ENCODE measurements at regions not wholly inside any gene's neighbourhood (a gene's known extent, or its start where the extent isn't known, plus 50 kb on each side); places are given as distances from the start of the nearest gene placed in this dataset.

- DNase-seq (ENCODE audit: low read depth, low spot score) (no peak), FAIRE-seq (no peak), ATAC-seq (no peak)
- CTCF ChIA-PET, result no interaction called here
- H3K36me3 ChIP-seq (ENCODE audit: control insufficient read depth in 2 of 2, insufficient read depth in 2 of 2, low read length in 1 of 2), result no peaks in the 10 kb centered on the region
- H3K4me3 ChIP-seq, result no peak overlapping the region
- no peak overlapping the region for H3K9ac ChIP-seq (ENCODE audit: control insufficient read depth, insufficient read depth, low read length)
- POLR2A ChIA-PET, result no interaction called here
- in situ Hi-C loops (cut with MboI), result no loop called here
- H3K4me2 ChIP-seq (ENCODE audit: control insufficient read depth, insufficient read depth), result no peak overlapping the region
- no TSS peak for BruUV-seq (replicated peaks)
- H3K4me1 ChIP-seq (ENCODE audit: control insufficient read depth, insufficient read depth, low read length), result no peaks in the 10 kb centered on the region
- H4K20me1 ChIP-seq (ENCODE audit: control insufficient read depth, insufficient read depth), result no peaks in the 10 kb centered on the region; the same call in 1 of the 2 replicates
- no peaks in the 10 kb centered on the region for H3K79me2 ChIP-seq (ENCODE audit: control insufficient read depth, insufficient read depth, low read length)
- H3K27ac ChIP-seq (ENCODE audit: control insufficient read depth, insufficient read depth), result no peak overlapping the region
- no peaks in the 10 kb centered on the region for H3K27me3 ChIP-seq (replicated peaks in 1 of 2; ENCODE audit: control insufficient read depth in 2 of 2, insufficient read depth in 2 of 2, low read length in 1 of 2)
- no peaks in the 10 kb centered on the region for H3K9me3 ChIP-seq (replicated peaks; ENCODE audit: control insufficient read depth, insufficient read depth, low read length)
- WGBS (ENCODE audit: insufficient coverage, insufficient replicate concordance, low lambda C conversion rate, missing lambda C conversion rate), result 41% methylated on average over 4 of the region's 4 CpGs
- H2AFZ ChIP-seq (ENCODE audit: control insufficient read depth, low read depth, low read length), result no peak overlapping the region
- RAD21 ChIA-PET (ENCODE audit: unreplicated experiment), result no interaction called here
- SMC1A ChIA-PET (ENCODE audit: uncharacterized antibody, unreplicated experiment), result no interaction called here
- intact Hi-C loops (cut with micrococcal nuclease; ENCODE audit: unreplicated experiment), result no loop called here
- TF ChIP-seq NFYB (IDR thresholded peaks at IDR 0.05; ENCODE audit: insufficient read depth, low read depth, low read length) (no peak), HCFC1 (IDR thresholded peaks at IDR 0.05; ENCODE audit: low read length) (no peak), POU2F2 (IDR thresholded peaks at IDR 0.05; ENCODE audit: borderline replicate concordance, low read depth, low read length) (no peak), MYB (IDR thresholded peaks at IDR 0.05; ENCODE audit: borderline replicate concordance, low read depth, low read length) (no peak), NR2C2 (IDR thresholded peaks at IDR 0.05; ENCODE audit: borderline replicate concordance, control insufficient read depth, insufficient read length, low read depth) (no peak), ATF2 (IDR thresholded peaks at IDR 0.05; ENCODE audit: low read length) (no peak), HDGF (IDR thresholded peaks at IDR 0.05) (no peak), MYC (IDR thresholded peaks at IDR 0.05; ENCODE audit: insufficient read depth, insufficient read length, insufficient replicate concordance, low read length, severe bottlenecking) (no peak), SUZ12 (IDR thresholded peaks at IDR 0.05; ENCODE audit: unreplicated experiment) (no peak), SUPT20H (IDR thresholded peaks at IDR 0.05; ENCODE audit: borderline replicate concordance, control insufficient read depth, low read depth, low read length) (no peak), ZNF622 (IDR thresholded peaks at IDR 0.05) (no peak), CHD4 (IDR thresholded peaks at IDR 0.05) (no peak), GABPA (IDR thresholded peaks at IDR 0.05; ENCODE audit: low read depth) (no peak), ZZZ3 (IDR thresholded peaks at IDR 0.05; ENCODE audit: control insufficient read depth, insufficient read length, low read depth) (no peak), NKRF (conservative IDR thresholded peaks at IDR 0.05) (no peak), E2F8 (IDR thresholded peaks at IDR 0.05; ENCODE audit: low read depth, partially characterized antibody) (no peak), CHD2 (IDR thresholded peaks at IDR 0.05; ENCODE audit: borderline replicate concordance, low read depth, low read length) (no peak), ETV6 (conservative IDR thresholded peaks at IDR 0.05 in 1 of 2, IDR thresholded peaks at IDR 0.05 in 1 of 2; ENCODE audit: borderline replicate concordance in 1 of 2, low read depth in 1 of 2) (no peak)
- TF ChIP-seq, protein P1, sequence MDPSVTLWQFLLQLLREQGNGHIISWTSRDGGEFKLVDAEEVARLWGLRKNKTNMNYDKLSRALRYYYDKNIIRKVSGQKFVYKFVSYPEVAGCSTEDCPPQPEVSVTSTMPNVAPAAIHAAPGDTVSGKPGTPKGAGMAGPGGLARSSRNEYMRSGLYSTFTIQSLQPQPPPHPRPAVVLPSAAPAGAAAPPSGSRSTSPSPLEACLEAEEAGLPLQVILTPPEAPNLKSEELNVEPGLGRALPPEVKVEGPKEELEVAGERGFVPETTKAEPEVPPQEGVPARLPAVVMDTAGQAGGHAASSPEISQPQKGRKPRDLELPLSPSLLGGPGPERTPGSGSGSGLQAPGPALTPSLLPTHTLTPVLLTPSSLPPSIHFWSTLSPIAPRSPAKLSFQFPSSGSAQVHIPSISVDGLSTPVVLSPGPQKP (IDR thresholded peaks at IDR 0.05; ENCODE audit: low read depth, low read length), result no peak
Measured at GRCh38 chr1:112196731-112197130, 199.3 kb upstream of the CTTNBP2NL start.

Data from GM12878 (cell line).